SIG-M5 treated with dmso at 0.1 percent for 504 hours (cell line): ENCODE measurements at regions not wholly inside any gene's neighbourhood (a gene's known extent, or its start where the extent isn't known, plus 50 kb on each side); places are given as distances from the start of the nearest gene placed in this dataset.

Experiments used
- DNase-seq: peaks from one replicate; lab custom pipeline; 2025; ENCODE audit not compliant: unreplicated experiment; lab: John Stamatoyannopoulos, UW

GRCh38 chr1:59018860-59019259, 235.0 kb upstream of the JUN start:
- DNase-seq: no peak

- peak; percentile 82 for DNase-seq
Measured at GRCh38 chr1:59020151-59020997, 236.5 kb upstream of the JUN start.

- DNase-seq: no peak
Measured at GRCh38 chr1:59022199-59022598, 238.4 kb upstream of the JUN start.

GRCh38 chr1:59022799-59023198, 239.0 kb upstream of the JUN start:
- no peak for DNase-seq

- no peak for DNase-seq
Measured at GRCh38 chr1:59025201-59025600, 241.4 kb upstream of the JUN start.

GRCh38 chr1:59025898-59026426, 242.1 kb upstream of the JUN start:
- no peak for DNase-seq

GRCh38 chr1:59026472-59026948, 242.7 kb upstream of the JUN start:
- no peak for DNase-seq

GRCh38 chr1:59027177-59027576, 243.3 kb upstream of the JUN start:
- no peak for DNase-seq

- DNase-seq: no peak
Measured at GRCh38 chr1:59028048-59028447, 244.2 kb upstream of the JUN start.

- no peak for DNase-seq
Measured at GRCh38 chr1:59029411-59030167, 245.7 kb upstream of the JUN start.

- no peak for DNase-seq
Measured at GRCh38 chr1:59032228-59032627, 248.4 kb upstream of the JUN start.

- DNase-seq: no peak
Measured at GRCh38 chr1:59033761-59034160, 249.9 kb upstream of the JUN start.

- DNase-seq: no peak
Measured at GRCh38 chr1:59034925-59035324, 251.1 kb upstream of the JUN start.

- DNase-seq: no peak
Measured at GRCh38 chr1:59039551-59039950, 255.7 kb upstream of the JUN start.

- no peak for DNase-seq
Measured at GRCh38 chr1:59040486-59040885, 256.4 kb upstream of the FGGY start.

- DNase-seq: no peak
Measured at GRCh38 chr1:59041646-59042277, 255.1 kb upstream of the FGGY start.

GRCh38 chr1:59043796-59044195, 253.1 kb upstream of the FGGY start:
- no peak for DNase-seq

- DNase-seq: no peak
Measured at GRCh38 chr1:59044535-59045121, 252.3 kb upstream of the FGGY start.

GRCh38 chr1:59045137-59045536, 251.8 kb upstream of the FGGY start:
- no peak for DNase-seq

- DNase-seq: no peak
Measured at GRCh38 chr1:59045636-59046035, 251.3 kb upstream of the FGGY start.

- DNase-seq: no peak
Measured at GRCh38 chr1:59046134-59046533, 250.8 kb upstream of the FGGY start.
